ENCODE measurements at regions not wholly inside any gene's neighbourhood (a gene's known extent, or its start where the extent isn't known, plus 50 kb on each side); places are given as distances from the start of the nearest gene placed in this dataset.

GRCh38 chr15:70584838-70585706 lies 178.3 kb downstream of the UACA start:
- Histone ChIP-seq H3K9me3 (ENCODE audit: low read length) (no peaks in the 10 kb centered on the region), H3K4me3 (ENCODE audit: low read length) (no peak overlapping the region), H3K36me3 (ENCODE audit: insufficient read depth, low read length) (no peaks in the 10 kb centered on the region), H3K27ac (ENCODE audit: low read length) (no peak overlapping the region), H2AFZ (ENCODE audit: low read depth, low read length) (no peak overlapping the region), H3K9me2 (ENCODE audit: insufficient read depth, low read length) (no peaks in the 10 kb centered on the region), H3K27me3 (ENCODE audit: insufficient read depth, low read depth, low read length) (peaks cover 9% of the 10 kb centered on the region), H3K9ac (ENCODE audit: low read length) (no peak overlapping the region), H3K79me2 (replicated peaks; ENCODE audit: insufficient read depth, low read length) (no peaks in the 10 kb centered on the region), H4K20me1 (ENCODE audit: insufficient read depth) (no peaks in the 10 kb centered on the region), H3F3A (ENCODE audit: insufficient read depth, low read length, poor library complexity, severe bottlenecking) (no peaks in the 10 kb centered on the region), H3K4me2 (ENCODE audit: low read length) (no peak overlapping the region)
- TF ChIP-seq REST (IDR thresholded peaks at IDR 0.05; ENCODE audit: borderline replicate concordance) (no peak), CTCF (IDR thresholded peaks at IDR 0.05; ENCODE audit: poor library complexity, severe bottlenecking) (peak; percentile 30)

GRCh38 chr15:70584441-70584837 lies 178.9 kb downstream of the UACA start:
- TF ChIP-seq POLR2AphosphoS5 (IDR thresholded peaks at IDR 0.05) (no peak), RAD21 (conservative IDR thresholded peaks at IDR 0.05) (no peak), TAF1 (IDR thresholded peaks at IDR 0.05; ENCODE audit: low read depth) (no peak), EZH2 (IDR thresholded peaks at IDR 0.05; ENCODE audit: borderline replicate concordance, insufficient read depth, low read length, poor library complexity, severe bottlenecking) (no peak), MXI1 (conservative IDR thresholded peaks at IDR 0.05; ENCODE audit: poor library complexity, severe bottlenecking) (no peak), EP300 (conservative IDR thresholded peaks at IDR 0.05; ENCODE audit: poor library complexity, severe bottlenecking) (no peak), REST (IDR thresholded peaks at IDR 0.05; ENCODE audit: borderline replicate concordance) (no peak), SMC3 (conservative IDR thresholded peaks at IDR 0.05; ENCODE audit: poor library complexity) (no peak), CTCF (IDR thresholded peaks at IDR 0.05; ENCODE audit: poor library complexity, severe bottlenecking) (no peak)
- Histone ChIP-seq H4K20me1 (ENCODE audit: insufficient read depth) (no peaks in the 10 kb centered on the region), H3K36me3 (ENCODE audit: insufficient read depth, low read length) (no peaks in the 10 kb centered on the region), H3K4me2 (ENCODE audit: low read length) (no peak overlapping the region), H3K27me3 (ENCODE audit: insufficient read depth, low read depth, low read length) (peaks cover 9% of the 10 kb centered on the region), H3K79me2 (replicated peaks; ENCODE audit: insufficient read depth, low read length) (no peaks in the 10 kb centered on the region), H3F3A (ENCODE audit: insufficient read depth, low read length, poor library complexity, severe bottlenecking) (no peaks in the 10 kb centered on the region), H3K9me2 (ENCODE audit: insufficient read depth, low read length) (no peaks in the 10 kb centered on the region), H3K27ac (ENCODE audit: low read length) (no peak overlapping the region), H3K9ac (ENCODE audit: low read length) (no peak overlapping the region), H2AFZ (ENCODE audit: low read depth, low read length) (no peak overlapping the region), H3K9me3 (ENCODE audit: low read length) (no peaks in the 10 kb centered on the region), H3K4me3 (ENCODE audit: low read length) (no peak overlapping the region)

All from neural cell (in vitro differentiated cells).